Lung (tissue), 11 donors: ENCODE measurements at regions not wholly inside any gene's neighbourhood (a gene's known extent, or its start where the extent isn't known, plus 50 kb on each side); places are given as distances from the start of the nearest gene placed in this dataset.
A peak's percentile ranks its signal among the peaks of the same experiment; 100 is the strongest.

Experiments used
- ATAC-seq: fragments of 200-7000 bp; cut with Tn5 transposase; one replicate; pipeline ENCODE4 v1.9.1; 2020; ENCODE audit warnings: moderate number of reproducible peaks; ENCODE audit not compliant: insufficient read depth, low FRiP score
- DNase-seq, 3 donors: peaks; one replicate each; pipeline ENCODE4 v3.0.0-alpha.2; 2013 to 2017
- H3K27ac ChIP-seq, 2 donors: one replicate each; pipeline ENCODE4 v1.5.1; 2013; ENCODE audit warnings: mild to moderate bottlenecking in 2 of 2, moderate library complexity in 2 of 2, control low read depth in 1 of 2, inconsistent platforms in 1 of 2, low read depth in 1 of 2, low read length in 1 of 2
- H3K27me3 ChIP-seq, 3 donors: one replicate each; pipeline ENCODE4 v1.5.1; 2013; ENCODE audit warnings: low read length in 2 of 3; ENCODE audit not compliant: control insufficient read depth in 3 of 3, insufficient read depth in 3 of 3
- H3K36me3 ChIP-seq, 4 donors: one replicate each; pipeline ENCODE4 v1.5.1; 2013; ENCODE audit warnings: low read length in 4 of 4, mild to moderate bottlenecking in 1 of 4, moderate library complexity in 1 of 4; ENCODE audit not compliant: control insufficient read depth in 4 of 4, insufficient read depth in 4 of 4
- H3K4me1 ChIP-seq, 5 donors: one replicate each; pipeline ENCODE4 v1.5.1; 2013; ENCODE audit warnings: low read length in 5 of 5, mild to moderate bottlenecking in 2 of 5, moderate library complexity in 1 of 5; ENCODE audit not compliant: control insufficient read depth in 5 of 5, insufficient read depth in 5 of 5
- H3K4me3 ChIP-seq: one replicate; pipeline ENCODE4 v1.5.1; 2013; ENCODE audit warnings: mild to moderate bottlenecking, control low read depth, moderate library complexity
- H3K9ac ChIP-seq, 2 donors: one replicate each; pipeline ENCODE4 v1.5.1; 2013; ENCODE audit warnings: low read length in 2 of 2, control low read depth in 1 of 2; ENCODE audit not compliant: insufficient read depth in 1 of 2
- H3K9me3 ChIP-seq, 4 donors: one replicate each; pipeline ENCODE4 v1.5.1; 2013; ENCODE audit warnings: low read length in 3 of 4, mild to moderate bottlenecking in 1 of 4, moderate library complexity in 1 of 4; ENCODE audit not compliant: control insufficient read depth in 4 of 4, insufficient read depth in 3 of 4
- CTCF ChIP-seq: IDR thresholded peaks from 2 replicates; pipeline ENCODE4 v1.5.1; 2012; ENCODE audit warnings: mild to moderate bottlenecking; ENCODE audit errors: control extremely low read depth, extremely low read depth
- WGBS, 2 donors: extraction: QIAGEN DNeasy Blood & Tissue Kit; methylation state at CpG; one replicate each; pipeline ENCODE4 v1.1.7; 2013; 5-methylcytosine and 5-hydroxymethylcytosine counted together
- donor health status: control.
- donor health status: control.
- donor health status: Bipolar disorder and iron deficiency.
- donor health status: healthy.
- donor health status: DM: yes; HTN: yes; CAD: no.

DNA sequence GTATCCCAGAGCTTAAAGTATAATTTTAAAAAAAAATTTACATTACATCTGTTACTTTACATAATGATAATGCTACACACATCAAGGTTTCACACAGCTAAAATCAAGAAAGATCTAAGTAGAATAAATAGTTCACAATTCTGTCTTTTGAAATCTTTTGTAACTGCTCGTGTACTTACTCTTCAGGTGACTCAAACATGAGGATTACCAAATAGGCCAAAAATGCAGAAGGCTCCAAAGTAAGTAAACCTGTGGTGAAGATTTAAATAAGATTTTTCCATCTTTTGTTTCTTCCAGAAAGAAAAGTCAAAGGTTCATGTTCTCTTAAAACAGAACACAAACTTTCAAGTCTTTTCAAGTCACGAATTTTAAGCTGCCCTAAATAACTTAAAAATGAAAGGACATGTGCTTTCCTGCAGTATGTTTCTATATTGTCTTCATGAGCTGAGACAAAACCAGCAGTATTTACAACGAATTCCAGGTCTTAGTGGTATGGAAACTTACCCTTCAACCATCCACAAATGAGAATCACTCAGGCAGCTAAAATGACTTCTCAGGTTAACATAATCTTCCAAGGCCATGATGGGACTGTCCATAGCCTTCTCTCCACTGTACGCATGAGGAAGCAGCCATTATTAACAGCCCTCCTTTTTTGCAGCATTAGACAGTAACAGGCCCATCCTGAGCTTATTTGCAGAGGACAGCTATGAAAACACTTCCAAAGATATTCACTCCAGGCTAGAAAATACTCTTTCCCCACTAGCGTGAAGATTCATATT lies 172.8 kb upstream of the EDNRA start:
- no peak overlapping the region for H3K9ac ChIP-seq
- peaks cover 0 to 12% (median 0%) of the 10 kb centered on the region in 5 donors for H3K4me1 ChIP-seq
- H3K4me3 ChIP-seq, result no peak overlapping the region
- ATAC-seq (no peak), DNase-seq (no peak)
- no peaks in the 10 kb centered on the region for H3K9me3 ChIP-seq
- H3K27ac ChIP-seq, result no peak overlapping the region
- TF ChIP-seq CTCF, result no peak
- 68 to 79% methylated on average over 5 of the region's 5 CpGs for WGBS, 2 donors
- H3K27me3 ChIP-seq, result no peaks in the 10 kb centered on the region
- H3K36me3 ChIP-seq, result no peaks in the 10 kb centered on the region

- DNase-seq (peak in 2 of 3 donors; percentile 22 to 42), ATAC-seq (no peak)
- H3K36me3 ChIP-seq, result no peaks in the 10 kb centered on the region
- H3K4me1 ChIP-seq, result peaks cover 0 to 15% (median 0%) of the 10 kb centered on the region in 5 donors
- 43 to 48% methylated on average over 4 of the region's 4 CpGs for WGBS, 2 donors
- no peaks in the 10 kb centered on the region for H3K9me3 ChIP-seq
- no peak overlapping the region for H3K9ac ChIP-seq
- TF ChIP-seq CTCF, result no peak
- no peak overlapping the region for H3K27ac ChIP-seq
- no peak overlapping the region for H3K4me3 ChIP-seq
- no peaks in the 10 kb centered on the region for H3K27me3 ChIP-seq
Observed at GRCh38 chr4:147309434-147309833, 171.5 kb upstream of the EDNRA start.

DNA sequence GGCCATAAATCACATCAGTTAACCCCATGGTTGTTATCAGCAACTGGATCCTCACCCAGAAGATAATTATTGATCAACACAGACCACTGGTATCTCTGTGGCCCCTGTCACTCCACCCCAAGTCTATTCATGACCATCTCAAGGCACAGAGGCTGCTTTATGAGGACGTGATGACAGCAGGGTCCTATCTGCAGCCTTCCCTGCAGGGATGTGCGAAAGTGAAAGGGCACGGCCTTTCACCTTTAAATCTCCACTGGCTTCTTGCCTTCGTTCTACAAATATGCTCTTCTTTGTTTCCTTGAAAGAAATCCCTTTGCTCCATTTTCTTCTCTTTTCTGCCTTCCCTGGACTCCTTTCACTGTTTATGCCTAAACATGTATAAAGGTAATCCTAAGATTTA lies 170.6 kb upstream of the EDNRA start:
- H3K27ac ChIP-seq, result no peak overlapping the region
- no peak for TF ChIP-seq CTCF
- H3K9me3 ChIP-seq, result no peaks in the 10 kb centered on the region
- H3K4me1 ChIP-seq, result peaks cover 0 to 15% (median 2%) of the 10 kb centered on the region in 5 donors
- no peak overlapping the region for H3K4me3 ChIP-seq
- ATAC-seq (no peak), DNase-seq (no peak)
- H3K27me3 ChIP-seq, result no peaks in the 10 kb centered on the region
- WGBS, 2 donors, result 75 to 78% methylated on average over 4 of the region's 4 CpGs
- H3K36me3 ChIP-seq, result no peaks in the 10 kb centered on the region
- H3K9ac ChIP-seq, result no peak overlapping the region
